ENCODE measurements at regions not wholly inside any gene's neighbourhood (a gene's known extent, or its start where the extent isn't known, plus 50 kb on each side); places are given as distances from the start of the nearest gene placed in this dataset.

GRCh38 chr3:25088284-25088683 is 339.8 kb upstream of the RARB start:
- no peaks in the 10 kb centered on the region for H3K79me2 ChIP-seq (ENCODE audit: control insufficient read depth, insufficient read depth, low read length)
- H3K27ac ChIP-seq (ENCODE audit: insufficient read depth, low read depth, low read length) = no peak overlapping the region
- no peaks in the 10 kb centered on the region for H3K9me3 ChIP-seq (replicated peaks; ENCODE audit: control insufficient read depth, insufficient read depth, low read length)
- DNase-seq (ENCODE audit: low read depth, low spot score) = no peak
- dilution Hi-C loops (cut with MboI; ENCODE audit: extremely low pct_ligation_motif_present, low sequenced_read_pairs) (no loop called here), intact Hi-C loops (cut with micrococcal nuclease) (no loop called here)
- ChIA-PET CTCF (interaction anchor here (1.3 kb wide), 1 partner anchor 26 kb away, joined by 3 read pairs; no protein-coding TSS in a partner anchor), POLR2A (no interaction called here)
- no peaks in the 10 kb centered on the region for H3K4me1 ChIP-seq (ENCODE audit: control insufficient read depth, extremely low read depth, insufficient read depth, low read length)
- no peaks in the 10 kb centered on the region for H4K20me1 ChIP-seq (replicated peaks; ENCODE audit: control insufficient read depth, extremely low read depth, insufficient read depth, low read length)
- no peaks in the 10 kb centered on the region for H3K36me3 ChIP-seq (ENCODE audit: control insufficient read depth in 2 of 2, extremely low read depth in 1 of 2, insufficient read depth in 2 of 2, low read length in 2 of 2)
- no peaks in the 10 kb centered on the region for H3K9me1 ChIP-seq (replicated peaks; ENCODE audit: control insufficient read depth, extremely low read depth, insufficient read depth, low read length)
- no peak overlapping the region for H3K9ac ChIP-seq (replicated peaks; ENCODE audit: extremely low read depth, insufficient read depth, low read length)
- H3K4me2 ChIP-seq (ENCODE audit: insufficient read depth, low read length) = no peak overlapping the region
- no peak overlapping the region for H3K4me3 ChIP-seq (replicated peaks in 1 of 3; ENCODE audit: insufficient read depth in 1 of 3, low read depth in 1 of 3, low read length in 3 of 3)
- no peak overlapping the region for H2AFZ ChIP-seq (ENCODE audit: low read depth, low read length)
- H3K27me3 ChIP-seq (ENCODE audit: control insufficient read depth in 2 of 2, insufficient read depth in 2 of 2, low read length in 2 of 2) = no peaks in the 10 kb centered on the region
- TF ChIP-seq CTCF (IDR thresholded peaks at IDR 0.05; ENCODE audit: extremely low read depth in 1 of 2, insufficient read depth in 1 of 2, low read depth in 1 of 2, low read length in 2 of 2) = no peak
- TF ChIP-seq POLR2A (IDR thresholded peaks at IDR 0.05; ENCODE audit: low read depth, low read length) = no peak
- no peak for TF ChIP-seq POLR2AphosphoS5 (IDR thresholded peaks at IDR 0.05; ENCODE audit: insufficient read depth, low read depth, low read length)
- TF ChIP-seq FOS (IDR thresholded peaks at IDR 0.05; ENCODE audit: borderline replicate concordance, insufficient read depth, low read length) = no peak
- no peak for TF ChIP-seq EZH2 (IDR thresholded peaks at IDR 0.05; ENCODE audit: borderline replicate concordance, low read depth, low read length, severe bottlenecking)
- TF ChIP-seq GATA2 (IDR thresholded peaks at IDR 0.05; ENCODE audit: insufficient read depth, insufficient read length, low read depth, low read length) = no peak
- TF ChIP-seq MYC (IDR thresholded peaks at IDR 0.05; ENCODE audit: low read depth, low read length) = no peak
- no peak for TF ChIP-seq MAX (IDR thresholded peaks at IDR 0.05; ENCODE audit: insufficient read depth, insufficient read length)
- no peak for TF ChIP-seq JUN (IDR thresholded peaks at IDR 0.05; ENCODE audit: borderline replicate concordance, insufficient read depth, insufficient read length, low read depth)
- no peak for FAIRE-seq
- BruUV-seq (replicated peaks) = no TSS peak

Measured in endothelial cell of umbilical vein (primary cell).